GM12872 (cell line): ENCODE measurements at regions not wholly inside any gene's neighbourhood (a gene's known extent, or its start where the extent isn't known, plus 50 kb on each side); places are given as distances from the start of the nearest gene placed in this dataset.

Experiments used
- TF ChIP-seq, protein P1 (sequence below): IDR thresholded peaks from 3 replicates; pipeline ENCODE4 v1.5.1; 2011; ENCODE audit warnings: low read depth, mild to moderate bottlenecking, low read length, moderate library complexity; ENCODE audit not compliant: insufficient read depth

DNA sequence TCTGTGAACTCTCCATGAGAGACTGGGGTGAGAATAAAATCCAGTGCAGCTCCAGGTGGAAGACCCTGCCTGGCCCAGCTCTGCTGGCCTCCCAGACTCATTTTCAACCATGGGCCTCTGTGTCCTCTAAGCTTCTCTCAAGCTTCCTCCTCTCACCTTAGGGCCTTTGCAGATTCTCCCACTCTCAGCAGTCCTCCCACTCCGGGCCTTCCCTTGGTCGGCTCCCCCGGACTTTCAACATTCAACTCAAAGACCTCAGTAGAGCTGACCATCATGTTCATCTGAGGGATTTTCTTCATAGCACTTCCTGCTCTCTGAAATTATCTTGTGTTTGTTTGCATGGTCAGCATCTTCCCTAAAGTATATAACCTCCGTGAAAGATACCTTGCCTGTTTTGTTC, 370.5 kb upstream of the ZNF507 start:
- TF ChIP-seq, protein P1, sequence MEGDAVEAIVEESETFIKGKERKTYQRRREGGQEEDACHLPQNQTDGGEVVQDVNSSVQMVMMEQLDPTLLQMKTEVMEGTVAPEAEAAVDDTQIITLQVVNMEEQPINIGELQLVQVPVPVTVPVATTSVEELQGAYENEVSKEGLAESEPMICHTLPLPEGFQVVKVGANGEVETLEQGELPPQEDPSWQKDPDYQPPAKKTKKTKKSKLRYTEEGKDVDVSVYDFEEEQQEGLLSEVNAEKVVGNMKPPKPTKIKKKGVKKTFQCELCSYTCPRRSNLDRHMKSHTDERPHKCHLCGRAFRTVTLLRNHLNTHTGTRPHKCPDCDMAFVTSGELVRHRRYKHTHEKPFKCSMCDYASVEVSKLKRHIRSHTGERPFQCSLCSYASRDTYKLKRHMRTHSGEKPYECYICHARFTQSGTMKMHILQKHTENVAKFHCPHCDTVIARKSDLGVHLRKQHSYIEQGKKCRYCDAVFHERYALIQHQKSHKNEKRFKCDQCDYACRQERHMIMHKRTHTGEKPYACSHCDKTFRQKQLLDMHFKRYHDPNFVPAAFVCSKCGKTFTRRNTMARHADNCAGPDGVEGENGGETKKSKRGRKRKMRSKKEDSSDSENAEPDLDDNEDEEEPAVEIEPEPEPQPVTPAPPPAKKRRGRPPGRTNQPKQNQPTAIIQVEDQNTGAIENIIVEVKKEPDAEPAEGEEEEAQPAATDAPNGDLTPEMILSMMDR, result no peak

DNA sequence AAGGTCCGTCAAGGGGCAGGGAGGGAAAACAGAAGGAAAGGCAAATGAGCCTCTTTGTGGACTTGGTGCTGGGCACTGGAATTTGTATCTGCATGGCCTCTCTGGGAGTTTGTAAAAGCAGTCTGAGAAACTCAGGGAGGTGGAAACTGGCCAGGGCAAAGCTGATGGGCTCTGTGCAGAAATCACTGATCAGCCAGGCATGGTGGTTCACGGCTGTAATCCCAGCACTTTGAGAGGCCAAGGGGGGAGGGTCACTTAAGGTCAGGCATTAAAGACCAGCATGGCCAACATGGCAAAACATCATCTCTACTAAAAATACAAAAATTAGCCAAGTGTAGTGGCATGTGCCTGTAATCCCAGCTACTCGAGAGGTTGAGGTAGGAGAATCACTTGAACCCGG, 369.9 kb upstream of the ZNF507 start:
- TF ChIP-seq, protein P1, result no peak

DNA sequence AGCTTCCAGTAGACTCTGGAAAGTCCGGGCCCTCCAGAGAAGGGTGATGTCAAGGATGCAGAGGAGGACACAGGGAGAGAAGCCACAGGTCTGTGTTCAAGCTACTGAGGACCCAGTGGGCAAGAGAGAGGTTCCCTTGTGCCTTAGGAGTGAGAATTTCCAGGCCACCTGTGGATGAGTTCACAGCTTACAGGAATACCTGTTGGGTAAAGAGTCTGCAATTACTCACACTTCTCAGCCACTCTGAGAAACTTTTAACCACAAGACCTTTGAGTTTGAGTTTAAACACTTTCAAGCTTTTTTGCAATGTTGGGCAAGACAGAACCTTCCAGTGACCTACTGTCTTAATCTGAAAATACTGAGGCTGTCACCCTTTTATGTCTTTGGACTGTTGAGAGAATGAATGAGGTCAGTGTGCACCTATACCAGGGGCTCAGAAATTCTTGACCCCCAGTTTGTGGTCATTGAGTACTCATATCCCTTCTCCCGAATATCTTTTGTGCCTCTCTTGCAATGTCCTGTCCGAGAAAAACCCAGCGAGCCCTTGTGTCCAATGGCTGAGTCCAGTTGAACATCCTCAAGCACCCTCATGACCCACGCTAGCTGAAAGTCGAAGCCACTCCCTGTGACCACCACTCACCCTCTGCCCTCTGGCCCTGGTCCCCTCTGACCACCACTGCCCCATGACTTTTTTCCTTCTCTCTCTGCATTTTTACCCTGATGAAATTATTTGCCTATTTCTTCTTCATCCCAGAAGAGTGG, 368.5 kb upstream of the ZNF507 start:
- TF ChIP-seq, protein P1, result no peak

DNA sequence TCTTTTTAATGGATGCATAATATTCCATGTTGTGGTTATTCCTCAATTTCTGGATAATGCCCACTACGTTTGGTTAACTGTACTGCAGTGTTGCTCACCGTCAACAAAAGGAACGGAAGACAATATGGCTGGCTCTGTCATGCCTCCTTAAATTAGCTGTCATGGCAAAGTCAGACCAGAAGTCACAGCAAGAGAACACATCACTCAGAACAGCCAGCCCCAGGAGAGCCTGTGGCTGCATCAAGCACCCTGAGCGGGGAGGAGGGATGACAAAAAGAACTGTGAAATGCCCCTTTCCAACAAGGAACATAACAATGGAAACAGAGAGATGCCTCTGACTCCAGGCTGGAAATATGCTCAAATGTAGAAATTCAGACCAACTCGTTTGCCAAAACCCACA, 366.0 kb upstream of the ZNF507 start:
- TF ChIP-seq, protein P1, result no peak

DNA sequence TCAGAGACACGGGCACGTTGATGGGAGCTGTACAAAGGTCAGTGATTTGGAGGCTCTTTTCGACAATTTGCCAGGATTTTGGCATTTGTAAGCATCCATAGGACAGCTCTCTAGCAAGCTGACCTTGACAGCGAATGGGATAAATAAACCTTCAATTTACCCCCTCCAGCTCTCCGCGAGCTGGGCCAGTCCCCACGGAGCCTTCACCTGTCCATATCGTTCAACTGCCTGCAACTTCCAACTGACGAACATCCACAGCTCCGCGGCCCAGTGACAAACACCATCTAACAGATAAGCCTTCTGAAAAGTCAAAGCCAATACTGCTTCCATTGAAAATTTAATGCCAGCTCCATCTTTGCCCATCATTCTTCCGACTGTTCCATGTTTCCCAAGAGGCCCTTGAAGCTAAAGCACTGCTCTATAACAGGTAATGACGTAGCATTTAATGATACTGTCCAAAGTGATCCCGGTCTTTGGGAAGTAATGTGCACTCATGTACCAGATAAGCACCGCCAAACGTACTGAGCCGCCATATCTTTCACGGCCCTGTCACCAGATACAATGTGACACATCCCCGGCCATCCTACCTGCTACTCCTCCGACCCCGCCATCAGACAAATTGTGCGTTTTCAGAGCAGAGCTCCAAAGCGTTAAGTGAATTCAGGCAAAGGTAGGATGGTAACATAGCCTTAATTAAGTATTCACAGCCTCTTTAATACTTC, 365.3 kb upstream of the ZNF507 start:
- TF ChIP-seq, protein P1, result no peak

DNA sequence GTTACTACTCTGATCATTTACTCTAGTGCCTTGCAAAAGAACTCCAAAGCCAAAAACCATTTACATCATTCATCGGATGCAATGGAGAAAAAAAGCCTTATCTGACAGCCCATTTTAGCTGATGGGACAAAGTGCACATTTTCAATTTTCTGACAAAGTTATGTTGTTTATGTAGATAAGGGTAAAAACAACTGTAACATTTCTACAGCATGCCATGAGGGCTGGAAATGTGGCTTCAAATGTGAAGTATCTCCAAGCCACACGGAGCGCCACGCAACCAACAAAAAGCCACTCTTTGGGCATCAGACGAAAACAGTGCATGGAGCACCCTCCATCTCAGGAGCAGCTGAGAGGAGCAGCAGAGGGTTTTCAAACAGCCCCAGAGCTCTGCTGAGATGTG, 364.6 kb upstream of the ZNF507 start:
- TF ChIP-seq, protein P1, result no peak

DNA sequence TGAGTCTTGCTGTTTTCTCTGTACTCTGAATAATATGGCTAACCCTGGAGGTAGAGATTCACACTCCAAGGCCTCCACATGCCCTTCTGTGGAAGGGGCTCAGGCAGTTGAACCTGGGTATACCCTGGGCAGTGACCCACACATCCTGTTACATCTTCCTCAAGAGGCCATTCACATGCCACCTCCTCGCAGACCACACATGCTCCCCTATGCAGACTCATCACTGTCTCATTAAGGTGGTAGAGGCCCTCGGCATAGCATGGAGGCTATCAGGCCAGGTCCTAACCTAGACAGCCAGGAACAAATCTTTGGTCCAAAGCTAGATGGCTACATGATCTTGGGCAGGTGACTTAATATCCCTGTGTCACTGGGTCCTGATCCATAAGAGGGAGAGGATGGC, 363.9 kb upstream of the ZNF507 start:
- TF ChIP-seq, protein P1, result no peak
